H9 (cell line): ENCODE measurements at regions not wholly inside any gene's neighbourhood (a gene's known extent, or its start where the extent isn't known, plus 50 kb on each side); places are given as distances from the start of the nearest gene placed in this dataset.

ENCODE experiments used
- DNase-seq: peaks from one replicate; pipeline ENCODE4 v3.0.0-alpha.2; 2017
- H2AFZ ChIP-seq: one replicate; pipeline ENCODE4 v1.6.1; 2013; ENCODE audit warnings: mild to moderate bottlenecking, low read length, control low read depth, moderate library complexity
- H2AK5ac ChIP-seq: 2 replicates; pipeline ENCODE4 v1.6.1; 2013; ENCODE audit warnings: low read length, control low read depth, mixed read lengths; ENCODE audit not compliant: insufficient read length
- H2BK120ac ChIP-seq: one replicate; pipeline ENCODE4 v1.6.1; 2013; ENCODE audit warnings: low read depth, mild to moderate bottlenecking, low read length, control low read depth, inconsistent platforms; ENCODE audit not compliant: poor library complexity, severe bottlenecking
- H2BK12ac ChIP-seq: 2 replicates; pipeline ENCODE4 v1.6.1; 2013; ENCODE audit warnings: low read length, control low read depth, mixed read lengths, low read depth; ENCODE audit not compliant: insufficient read length
- H2BK15ac ChIP-seq: 2 replicates; pipeline ENCODE4 v1.6.1; 2013; ENCODE audit warnings: low read depth, low read length, control low read depth
- H2BK20ac ChIP-seq: one replicate; pipeline ENCODE4 v1.6.1; 2013; ENCODE audit warnings: low read depth, mild to moderate bottlenecking, low read length, control low read depth, inconsistent platforms; ENCODE audit not compliant: poor library complexity, severe bottlenecking
- H2BK5ac ChIP-seq: 2 replicates; pipeline ENCODE4 v1.6.1; 2013; ENCODE audit warnings: low read length, control low read depth, mixed read lengths; ENCODE audit not compliant: insufficient read length
- H3K14ac ChIP-seq: 2 replicates; pipeline ENCODE4 v1.6.1; 2013; ENCODE audit warnings: low read length, control low read depth; ENCODE audit not compliant: insufficient read depth
- H3K18ac ChIP-seq: 2 replicates; pipeline ENCODE4 v1.6.1; 2013; ENCODE audit warnings: low read depth, mild to moderate bottlenecking, mixed read lengths, low read length, control low read depth; ENCODE audit not compliant: insufficient read length
- H3K23ac ChIP-seq: 2 replicates; pipeline ENCODE4 v1.6.1; 2013; ENCODE audit warnings: low read length, control low read depth, mixed read lengths, low read depth; ENCODE audit not compliant: insufficient read length
- H3K23me2 ChIP-seq: 2 replicates; pipeline ENCODE4 v1.6.1; 2013; ENCODE audit warnings: low read depth, mild to moderate bottlenecking, mixed read lengths, low read length, control low read depth; ENCODE audit not compliant: insufficient read length, poor library complexity, severe bottlenecking
- H3K27ac ChIP-seq: 2 replicates; pipeline ENCODE4 v1.5.1; 2013; ENCODE audit warnings: low read length, control low read depth, mixed read lengths, low read depth; ENCODE audit not compliant: insufficient read length
- H3K27me3 ChIP-seq: 2 replicates; pipeline ENCODE4 v1.6.1; 2013; ENCODE audit warnings: low read length, control low read depth, inconsistent platforms; ENCODE audit not compliant: insufficient read depth
- H3K4ac ChIP-seq: 2 replicates; pipeline ENCODE4 v1.6.1; 2013; ENCODE audit warnings: low read depth, mild to moderate bottlenecking, control low read depth, inconsistent platforms, low read length, moderate library complexity
- H3K4me1 ChIP-seq: 2 replicates; pipeline ENCODE4 v1.6.1; 2013; ENCODE audit warnings: low read length, control low read depth, inconsistent platforms; ENCODE audit not compliant: insufficient read depth
- H3K4me2 ChIP-seq: 2 replicates; pipeline ENCODE4 v1.6.1; 2013; ENCODE audit warnings: low read length, control low read depth, mixed read lengths; ENCODE audit not compliant: insufficient read length, insufficient read depth
- H3K56ac ChIP-seq: 2 replicates; pipeline ENCODE4 v1.6.1; 2013; ENCODE audit warnings: low read depth, mild to moderate bottlenecking, mixed read lengths, low read length, control low read depth; ENCODE audit not compliant: insufficient read length
- H3K79me1 ChIP-seq: 2 replicates; pipeline ENCODE4 v1.6.1; 2013; ENCODE audit warnings: low read depth, mild to moderate bottlenecking, moderate library complexity, low read length, control low read depth, inconsistent platforms; ENCODE audit not compliant: insufficient read depth, poor library complexity, severe bottlenecking
- H3K79me2 ChIP-seq: 2 replicates; pipeline ENCODE4 v1.6.1; 2013; ENCODE audit warnings: low read length, control low read depth, inconsistent platforms; ENCODE audit not compliant: insufficient read depth
- H3K9ac ChIP-seq: 2 replicates; pipeline ENCODE4 v1.6.1; 2013; ENCODE audit warnings: low read length, control low read depth, mixed read lengths; ENCODE audit not compliant: insufficient read length; ENCODE audit errors: extremely low read depth
- H3K9me3 ChIP-seq: one replicate; pipeline ENCODE4 v1.6.1; 2013; ENCODE audit warnings: low read depth, low read length, inconsistent platforms; ENCODE audit not compliant: control insufficient read depth
- H3T11ph ChIP-seq: one replicate; pipeline ENCODE4 v1.6.1; 2013; ENCODE audit warnings: mild to moderate bottlenecking, low read length, control low read depth, inconsistent platforms
- H4K20me1 ChIP-seq: one replicate; pipeline ENCODE4 v1.6.1; 2013; ENCODE audit not compliant: control insufficient read depth, insufficient read length, insufficient read depth
- H4K5ac ChIP-seq: 2 replicates; pipeline ENCODE4 v1.6.1; 2013; ENCODE audit warnings: low read depth, mild to moderate bottlenecking, mixed read lengths, low read length, control low read depth; ENCODE audit not compliant: insufficient read length
- H4K8ac ChIP-seq: replicated peaks from 2 replicates; pipeline ENCODE4 v1.6.1; 2013; ENCODE audit warnings: low read length, control low read depth, mixed read lengths, low read depth; ENCODE audit not compliant: insufficient read length
- H4K91ac ChIP-seq: 2 replicates; pipeline ENCODE4 v1.6.1; 2013; ENCODE audit warnings: low read depth, mild to moderate bottlenecking, moderate library complexity, mixed read lengths, low read length, control low read depth; ENCODE audit not compliant: insufficient read length
- H3K27ac Mint-ChIP-seq, 3 experiments: 2 replicates in 2 of 3; 3 replicates in 1 of 3; pipeline ENCODE4 v1.8.0; 2020 to 2021; ENCODE audit warnings: mixed read lengths in 3 of 3, mild to moderate bottlenecking in 1 of 3, moderate library complexity in 1 of 3
- H3K27me3 Mint-ChIP-seq: 2 replicates; pipeline ENCODE4 v1.8.0; 2021; ENCODE audit warnings: low read depth, mild to moderate bottlenecking, moderate library complexity, mixed read lengths
- H3K36me3 Mint-ChIP-seq, 3 experiments: 2 replicates in 2 of 3; 3 replicates in 1 of 3; pipeline ENCODE4 v1.8.0; 2020 to 2021; ENCODE audit warnings: low read depth in 3 of 3, mixed read lengths in 3 of 3; ENCODE audit not compliant: insufficient read depth in 1 of 3
- H3K4me1 Mint-ChIP-seq, 2 experiments: 2 replicates each; pipeline ENCODE4 v1.8.0; 2020; ENCODE audit warnings: mixed read lengths in 2 of 2
- H3K4me3 Mint-ChIP-seq, 2 experiments: 2 replicates in 1 of 2; 3 replicates in 1 of 2; pipeline ENCODE4 v1.8.0; 2020 to 2021; ENCODE audit warnings: mild to moderate bottlenecking in 2 of 2, mixed read lengths in 2 of 2, moderate library complexity in 1 of 2
- H3K9me3 Mint-ChIP-seq, 2 experiments: 2 replicates in 1 of 2; 3 replicates in 1 of 2; pipeline ENCODE4 v1.8.0; 2020; ENCODE audit warnings: mild to moderate bottlenecking in 2 of 2, mixed read lengths in 2 of 2, moderate library complexity in 1 of 2
- CTCF ChIP-seq: fragments of 200-600 bp; sonication (generic); conservative IDR thresholded peaks from 3 replicates; pipeline ENCODE4 v1.8.0; 2021; ENCODE audit warnings: antibody characterized with exemption, mild to moderate bottlenecking
- WGBS: extraction: QIAGEN DNeasy Blood & Tissue Kit; methylation state at CpG from one replicate; pipeline ENCODE4 v1.1.7; 2013; ENCODE audit warnings: missing lambda C conversion rate, low lambda C conversion rate, mixed read lengths; ENCODE audit not compliant: insufficient read length; ENCODE audit errors: extremely low coverage; 5-methylcytosine and 5-hydroxymethylcytosine counted together

GRCh38 chr10:91010952-91011351 is 90.1 kb upstream of the ANKRD1 start:
- Mint-ChIP-seq H3K4me1 (peaks cover 2 to 4% of the 10 kb centered on the region in 2 experiments; a peak in 3 of 4 replicates), H3K36me3 (no peaks in the 10 kb centered on the region), H3K27ac (no peak overlapping the region), H3K9me3 (no peaks in the 10 kb centered on the region), H3K4me3 (no peak overlapping the region), H3K27me3 (peaks cover 12% of the 10 kb centered on the region)
- H4K20me1 ChIP-seq: no peaks in the 10 kb centered on the region
- no peak overlapping the region for H2AK5ac ChIP-seq
- H3K4ac ChIP-seq: no peak overlapping the region
- H3K23me2 ChIP-seq: no peaks in the 10 kb centered on the region
- H3K14ac ChIP-seq: no peak overlapping the region
- H3K18ac ChIP-seq: no peak overlapping the region
- H2BK20ac ChIP-seq: no peak overlapping the region
- DNase-seq: no peak
- H3K27me3 ChIP-seq: no peaks in the 10 kb centered on the region
- H2BK120ac ChIP-seq: no peak overlapping the region
- H3K9me3 ChIP-seq: no peaks in the 10 kb centered on the region
- no peak overlapping the region for H3K23ac ChIP-seq
- no CpG with 5 or more reads among the region's 3 CpGs for WGBS
- no peak overlapping the region for H3K56ac ChIP-seq
- H2BK15ac ChIP-seq: no peak overlapping the region
- H2AFZ ChIP-seq: no peak overlapping the region
- no peaks in the 10 kb centered on the region for H3K4me1 ChIP-seq
- no peak overlapping the region for H2BK5ac ChIP-seq
- no peaks in the 10 kb centered on the region for H3K79me2 ChIP-seq
- no peak overlapping the region for H3K9ac ChIP-seq
- no peak for TF ChIP-seq CTCF
- no peak overlapping the region for H3K27ac ChIP-seq
- no peak overlapping the region for H3K4me2 ChIP-seq
- H3K79me1 ChIP-seq: no peaks in the 10 kb centered on the region
- no peak overlapping the region for H3T11ph ChIP-seq
- H4K8ac ChIP-seq: no peak overlapping the region
- H4K5ac ChIP-seq: no peak overlapping the region
- no peak overlapping the region for H2BK12ac ChIP-seq
- no peak overlapping the region for H4K91ac ChIP-seq
